GM21515 (cell line): ENCODE measurements at regions not wholly inside any gene's neighbourhood (a gene's known extent, or its start where the extent isn't known, plus 50 kb on each side); places are given as distances from the start of the nearest gene placed in this dataset.
"Not testable (repeated sequence)": the region's sequence is repeated elsewhere in the genome, so short reads cannot be mapped to it uniquely, and the experiment has no call there.

ENCODE experiments used
- ATAC-seq: cut with Tn5 transposase; IDR thresholded peaks from one replicate; pipeline ENCODE4 v1.9.1; 2021; ENCODE audit not compliant: unreplicated experiment

GRCh38 chr17:77608431-77608830, 350.1 kb upstream of the TNRC6C start:
- ATAC-seq = no peak

GRCh38 chr17:77609553-77610517, 348.7 kb upstream of the TNRC6C start:
- no peak for ATAC-seq

GRCh38 chr17:77610518-77610893, 348.0 kb upstream of the TNRC6C start:
- ATAC-seq = no peak

GRCh38 chr17:77610972-77611521, 347.5 kb upstream of the TNRC6C start:
- ATAC-seq = no peak

GRCh38 chr17:77611791-77612502, 346.6 kb upstream of the TNRC6C start:
- ATAC-seq = no peak

- no peak for ATAC-seq
Measured at GRCh38 chr17:77613218-77613617, 345.3 kb upstream of the TNRC6C start.

GRCh38 chr17:77613627-77614026, 344.9 kb upstream of the TNRC6C start:
- no peak for ATAC-seq

- no peak for ATAC-seq
Measured at GRCh38 chr17:77615703-77616253, 342.7 kb upstream of the TNRC6C start.

GRCh38 chr17:77616254-77616731, 342.2 kb upstream of the TNRC6C start:
- no peak for ATAC-seq

GRCh38 chr17:77617516-77617915, 341.0 kb upstream of the TNRC6C start:
- no peak for ATAC-seq

- no peak for ATAC-seq
Measured at GRCh38 chr17:77618173-77618572, 340.3 kb upstream of the TNRC6C start.

- ATAC-seq = no peak
Measured at GRCh38 chr17:77618731-77619130, 339.8 kb upstream of the TNRC6C start.

- ATAC-seq = no peak
Measured at GRCh38 chr17:77619326-77619725, 339.2 kb upstream of the TNRC6C start.

GRCh38 chr17:77619851-77620250, 338.7 kb upstream of the TNRC6C start:
- ATAC-seq = no peak

GRCh38 chr17:77620282-77620681, 338.2 kb upstream of the TNRC6C start:
- ATAC-seq = no peak

- not testable (repeated sequence) for ATAC-seq
Measured at GRCh38 chr17:77622084-77622483, 336.4 kb upstream of the TNRC6C start.

- no peak for ATAC-seq
Measured at GRCh38 chr17:77622647-77623046, 335.9 kb upstream of the TNRC6C start.

GRCh38 chr17:77623321-77623720, 335.2 kb upstream of the TNRC6C start:
- ATAC-seq = not testable (repeated sequence)

GRCh38 chr17:77628035-77628434, 330.5 kb upstream of the TNRC6C start:
- no peak for ATAC-seq

- ATAC-seq = not testable (repeated sequence)
Measured at GRCh38 chr17:77629284-77629683, 329.2 kb upstream of the TNRC6C start.

- no peak for ATAC-seq
Measured at GRCh38 chr17:77631307-77631706, 327.2 kb upstream of the TNRC6C start.
